Fibroblast of lung (primary cell): ENCODE measurements at regions not wholly inside any gene's neighbourhood (a gene's known extent, or its start where the extent isn't known, plus 50 kb on each side); places are given as distances from the start of the nearest gene placed in this dataset.

Experiments used
- DNase-seq, 2 donors: peaks; one replicate each; pipeline versions ENCODE4 v3.0.0 to v3.0.0-alpha.2; 2010; ENCODE audit warnings: low read depth in 2 of 2
- H2AFZ ChIP-seq: 2 replicates; pipeline ENCODE4 v1.5.1; 2012; ENCODE audit warnings: low read length, control low read depth, inconsistent platforms
- H3K27ac ChIP-seq: 2 replicates; pipeline ENCODE4 v1.5.1; 2011; ENCODE audit warnings: low read length, control low read depth; ENCODE audit not compliant: insufficient read depth
- H3K27me3 ChIP-seq: 2 replicates; pipeline ENCODE4 v1.5.1; 2011; ENCODE audit warnings: mild to moderate bottlenecking, low read length; ENCODE audit not compliant: control insufficient read depth, insufficient read depth
- H3K36me3 ChIP-seq: 2 replicates; pipeline ENCODE4 v1.5.1; 2011; ENCODE audit warnings: low read length; ENCODE audit not compliant: control insufficient read depth, insufficient read depth
- H3K4me1 ChIP-seq: 2 replicates; pipeline ENCODE4 v1.5.1; 2011; ENCODE audit warnings: low read length; ENCODE audit not compliant: control insufficient read depth, insufficient read depth; ENCODE audit errors: extremely low read depth
- H3K4me2 ChIP-seq: 2 replicates; pipeline ENCODE4 v1.5.1; 2011; ENCODE audit warnings: low read length, control low read depth; ENCODE audit not compliant: insufficient read depth; ENCODE audit errors: extremely low read depth
- H3K4me3 ChIP-seq, 4 experiments: fragments of 200-600 bp in 1 of 4; sonication (generic) in 1 of 4; replicated peaks in 1 of 4; 2 replicates each; pipeline ENCODE4 v1.5.1; 2011 to 2016; ENCODE audit warnings: low read length in 4 of 4, low read depth in 3 of 4, mild to moderate bottlenecking in 3 of 4, control low read depth in 2 of 4, inconsistent platforms in 1 of 4, mixed read lengths in 1 of 4; ENCODE audit not compliant: insufficient read depth in 1 of 4; ENCODE audit errors: control extremely low read depth in 1 of 4
- H3K79me2 ChIP-seq: 2 replicates; pipeline ENCODE4 v1.5.1; 2012; ENCODE audit warnings: mild to moderate bottlenecking, low read length, inconsistent platforms; ENCODE audit not compliant: control insufficient read depth, insufficient read depth
- H3K9ac ChIP-seq: 2 replicates; pipeline ENCODE4 v1.5.1; 2011; ENCODE audit warnings: mild to moderate bottlenecking, low read length, control low read depth; ENCODE audit not compliant: insufficient read depth
- H3K9me3 ChIP-seq: 2 replicates; pipeline ENCODE4 v1.5.1; 2012; ENCODE audit warnings: low read depth, low read length; ENCODE audit not compliant: control insufficient read depth, insufficient read depth
- H4K20me1 ChIP-seq: 2 replicates; pipeline ENCODE4 v1.5.1; 2011; ENCODE audit warnings: low read length; ENCODE audit not compliant: control insufficient read depth, insufficient read depth; ENCODE audit errors: extremely low read depth
- CTCF ChIP-seq, 2 donors: IDR thresholded peaks in 1 of 2; conservative IDR thresholded peaks in 1 of 2; 1 replicate in 1 of 2; 2 replicates in 1 of 2; pipeline ENCODE4 v1.5.1; 2011 to 2012; ENCODE audit warnings: low read length in 2 of 2, control low read depth in 1 of 2, inconsistent platforms in 1 of 2, low read depth in 1 of 2, mild to moderate bottlenecking in 1 of 2
- EZH2 ChIP-seq: IDR thresholded peaks from 2 replicates; pipeline ENCODE4 v1.5.1; 2012; ENCODE audit warnings: low read length, control low read depth, mild to moderate bottlenecking; ENCODE audit errors: missing control alignments

DNA sequence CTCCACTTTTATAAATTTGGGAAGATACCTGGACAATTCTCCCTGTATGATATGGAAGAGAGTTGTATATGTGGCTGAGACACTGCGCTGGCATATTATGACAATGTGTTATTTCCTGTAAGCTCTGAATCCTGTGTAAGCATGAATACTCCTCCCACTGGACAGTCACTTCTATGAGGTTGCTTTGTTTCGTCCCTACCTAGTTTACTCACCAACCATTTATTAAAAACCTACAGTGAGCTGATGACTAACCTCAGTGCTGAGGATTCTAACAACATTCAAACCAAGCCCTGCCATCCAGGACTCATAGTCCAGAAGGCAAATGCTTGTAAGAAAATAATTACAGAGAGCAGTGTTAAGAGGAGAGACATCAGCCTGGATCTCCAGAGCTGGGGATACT, 1632.9 kb upstream of the TENM3 start:
- H3K4me2 ChIP-seq, result no peak overlapping the region
- no peaks in the 10 kb centered on the region for H4K20me1 ChIP-seq
- H3K4me1 ChIP-seq, result no peaks in the 10 kb centered on the region
- TF ChIP-seq CTCF (conservative IDR thresholded peaks at IDR 0.05 in 1 of 2, IDR thresholded peaks at IDR 0.05 in 1 of 2; ENCODE audit: low read depth in 1 of 2, low read length in 2 of 2) (no peak), EZH2 (no peak)
- H3K4me3 ChIP-seq, result no peak overlapping the region
- no peak overlapping the region for H3K9ac ChIP-seq
- no peaks in the 10 kb centered on the region for H3K79me2 ChIP-seq
- peak in 1 of 2 donors; percentile 66 for DNase-seq
- H3K27me3 ChIP-seq, result no peaks in the 10 kb centered on the region
- no peak overlapping the region for H3K27ac ChIP-seq
- no peaks in the 10 kb centered on the region for H3K36me3 ChIP-seq
- no peak overlapping the region for H2AFZ ChIP-seq
- no peaks in the 10 kb centered on the region for H3K9me3 ChIP-seq

- no peak overlapping the region for H3K27ac ChIP-seq
- no peaks in the 10 kb centered on the region for H3K36me3 ChIP-seq
- H2AFZ ChIP-seq, result no peak overlapping the region
- H3K9me3 ChIP-seq, result no peaks in the 10 kb centered on the region
- H4K20me1 ChIP-seq, result no peaks in the 10 kb centered on the region
- H3K79me2 ChIP-seq, result no peaks in the 10 kb centered on the region
- DNase-seq, result no peak
- H3K27me3 ChIP-seq, result no peaks in the 10 kb centered on the region
- H3K4me1 ChIP-seq, result no peaks in the 10 kb centered on the region
- TF ChIP-seq CTCF (conservative IDR thresholded peaks at IDR 0.05 in 1 of 2, IDR thresholded peaks at IDR 0.05 in 1 of 2; ENCODE audit: low read depth in 1 of 2, low read length in 2 of 2) (no peak), EZH2 (no peak)
- H3K4me3 ChIP-seq, result no peak overlapping the region
- no peak overlapping the region for H3K9ac ChIP-seq
- no peak overlapping the region for H3K4me2 ChIP-seq
Measured at GRCh38 chr4:180615746-180616145, 1627.5 kb upstream of the TENM3 start.

GRCh38 chr4:180617196-180617595, 1626.0 kb upstream of the TENM3 start:
- Histone ChIP-seq H3K27ac (no peak overlapping the region), H2AFZ (no peak overlapping the region), H3K4me2 (no peak overlapping the region), H3K36me3 (no peaks in the 10 kb centered on the region), H4K20me1 (no peaks in the 10 kb centered on the region), H3K4me1 (no peaks in the 10 kb centered on the region), H3K79me2 (no peaks in the 10 kb centered on the region), H3K9ac (no peak overlapping the region), H3K27me3 (no peaks in the 10 kb centered on the region), H3K4me3 (no peak overlapping the region), H3K9me3 (no peaks in the 10 kb centered on the region)
- peak; percentile 49 to 63 for DNase-seq
- TF ChIP-seq EZH2 (no peak), CTCF (conservative IDR thresholded peaks at IDR 0.05 in 1 of 2, IDR thresholded peaks at IDR 0.05 in 1 of 2; ENCODE audit: low read depth in 1 of 2, low read length in 2 of 2) (no peak)
